CD4-positive, alpha-beta T cell treated with Interleukin-4 for 4 hours (primary cell): ENCODE measurements at regions not wholly inside any gene's neighbourhood (a gene's known extent, or its start where the extent isn't known, plus 50 kb on each side); places are given as distances from the start of the nearest gene placed in this dataset.
"Not testable (repeated sequence)": the region's sequence is repeated elsewhere in the genome, so short reads cannot be mapped to it uniquely, and the experiment has no call there.

ENCODE experiments used
- DNase-seq: peaks from one replicate; pipeline ENCODE4 v3.0.0-alpha.2; 2020

DNA sequence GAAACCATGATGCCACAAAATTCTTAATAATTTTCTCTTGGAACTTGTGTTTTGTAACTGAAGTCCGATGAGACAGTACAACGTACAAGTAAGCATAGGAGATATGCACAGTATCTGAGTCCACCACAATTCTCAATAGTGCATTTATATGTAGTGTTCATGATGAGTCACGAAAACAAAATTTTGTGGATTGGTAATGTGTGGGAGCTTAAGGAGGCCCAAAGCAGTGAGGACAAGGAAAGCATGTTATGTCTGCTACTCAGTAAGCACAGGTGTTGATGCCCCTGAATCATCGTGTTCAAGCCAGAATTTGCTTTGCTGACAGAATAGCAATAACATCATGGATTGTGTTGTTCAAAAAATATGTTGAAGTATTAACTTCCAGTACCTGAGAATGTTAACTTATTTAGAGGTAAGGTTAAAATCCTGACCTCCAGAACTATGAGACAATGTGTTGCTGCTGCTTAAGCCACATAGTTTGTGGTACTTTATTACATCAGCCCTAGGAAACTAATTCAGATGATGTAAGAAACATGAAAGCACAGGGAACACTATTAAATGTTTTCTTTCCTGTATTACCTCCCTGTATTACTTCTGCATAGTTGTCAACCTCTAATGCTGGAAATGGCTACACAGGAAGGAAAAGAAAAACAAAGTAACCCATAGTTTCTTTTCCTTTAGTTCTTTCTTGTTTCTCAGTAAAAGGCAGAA, 201.3 kb downstream of the SLITRK6 start:
- DNase-seq: no peak

DNA sequence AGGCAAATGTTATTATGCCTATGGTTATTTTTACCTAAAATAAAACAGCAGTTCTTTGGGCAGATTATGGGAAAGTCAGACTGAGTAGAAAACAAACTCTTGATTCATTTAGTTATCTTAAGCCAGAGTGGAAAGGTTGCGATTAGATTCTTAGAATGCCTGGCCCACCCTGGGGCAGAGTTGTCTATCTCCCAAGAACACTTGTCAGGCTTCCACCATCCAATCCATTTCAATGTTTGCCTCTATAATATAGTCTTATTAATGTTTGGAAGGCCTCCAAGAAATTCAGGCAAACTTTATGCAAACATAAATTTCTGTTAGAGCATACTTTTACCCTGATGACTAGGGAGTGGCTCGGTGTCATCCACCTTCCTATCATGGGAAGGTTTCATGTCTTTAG, 207.0 kb downstream of the SLITRK6 start:
- DNase-seq: no peak

DNA sequence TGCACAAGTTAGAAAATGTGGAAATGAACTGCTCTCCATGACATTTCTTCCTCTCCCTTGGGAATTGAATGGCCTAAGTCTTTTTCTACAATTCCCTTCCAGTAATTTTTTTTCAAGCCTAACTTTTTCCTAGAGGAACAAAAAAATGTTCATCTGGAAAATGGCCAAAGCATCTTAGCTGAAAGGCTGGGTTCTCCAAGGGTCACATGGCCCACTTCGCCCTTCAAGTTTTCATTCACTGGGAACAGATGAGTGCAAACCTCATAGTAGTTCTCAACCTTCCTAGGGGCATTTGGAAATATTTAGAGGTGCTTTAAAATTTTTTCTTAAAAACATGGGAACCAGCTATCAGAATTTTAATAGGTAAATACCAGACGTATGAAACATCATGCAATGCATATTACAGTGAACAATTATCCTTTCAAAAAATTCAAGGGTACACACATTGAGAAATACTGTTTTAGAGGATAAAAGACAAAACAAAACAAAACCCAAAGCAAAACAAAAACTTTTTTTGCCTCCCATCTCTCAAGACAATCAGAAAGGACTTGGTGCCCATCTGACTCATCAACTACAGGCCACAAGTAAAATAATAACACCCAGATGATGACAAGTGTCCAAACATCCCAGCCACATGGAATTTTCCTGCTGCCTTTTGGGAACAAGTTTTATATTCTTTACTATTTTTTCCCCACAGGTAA, 208.8 kb downstream of the SLITRK6 start:
- DNase-seq: no peak

- DNase-seq: no peak
These were observed 210.2 kb downstream of the SLITRK6 start for GRCh38 chr13:85589021-85589420.

GRCh38 chr13:85588359-85588758, 210.9 kb downstream of the SLITRK6 start:
- no peak for DNase-seq

DNA sequence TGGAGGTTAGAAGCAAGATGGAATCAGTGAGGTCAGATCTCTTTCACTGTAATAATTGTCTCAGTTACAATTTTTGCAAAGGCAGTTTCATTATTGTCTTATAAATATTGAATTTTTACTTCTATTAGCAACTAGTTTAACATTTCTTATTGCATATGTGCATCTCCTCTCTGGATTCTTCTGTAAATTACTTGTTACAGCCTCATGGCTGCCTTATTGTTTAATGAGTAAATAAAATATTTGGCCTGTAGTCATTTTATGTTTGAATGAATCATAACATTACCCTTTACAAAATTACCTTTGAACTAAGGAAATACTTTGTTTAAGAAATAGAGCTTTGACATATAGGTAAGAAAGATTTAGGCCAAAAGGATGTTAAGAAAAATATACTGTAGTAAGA, 212.4 kb downstream of the SLITRK6 start:
- no peak for DNase-seq

GRCh38 chr13:85586422-85586831, 212.8 kb downstream of the SLITRK6 start:
- no peak for DNase-seq

GRCh38 chr13:85582890-85583289, 216.3 kb downstream of the SLITRK6 start:
- no peak for DNase-seq

DNA sequence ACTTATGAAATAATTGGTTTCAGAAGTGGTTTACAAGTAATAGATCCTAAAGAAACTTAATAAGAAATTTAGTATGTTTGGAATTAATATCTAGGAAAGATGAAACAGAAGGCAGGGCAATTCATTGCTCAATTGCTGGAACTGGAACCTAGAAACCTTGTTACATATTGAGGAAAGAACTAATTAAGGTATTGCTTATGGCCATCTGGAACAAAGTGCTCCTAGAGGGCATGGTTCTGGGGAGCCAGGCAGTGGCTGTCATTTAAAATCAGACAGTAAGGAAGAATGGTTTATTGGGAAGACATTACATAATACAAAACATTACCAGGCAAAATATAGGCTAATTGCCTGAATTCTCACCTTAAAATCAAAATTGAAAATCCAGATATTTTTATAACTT, 224.1 kb downstream of the SLITRK6 start:
- no peak for DNase-seq

DNA sequence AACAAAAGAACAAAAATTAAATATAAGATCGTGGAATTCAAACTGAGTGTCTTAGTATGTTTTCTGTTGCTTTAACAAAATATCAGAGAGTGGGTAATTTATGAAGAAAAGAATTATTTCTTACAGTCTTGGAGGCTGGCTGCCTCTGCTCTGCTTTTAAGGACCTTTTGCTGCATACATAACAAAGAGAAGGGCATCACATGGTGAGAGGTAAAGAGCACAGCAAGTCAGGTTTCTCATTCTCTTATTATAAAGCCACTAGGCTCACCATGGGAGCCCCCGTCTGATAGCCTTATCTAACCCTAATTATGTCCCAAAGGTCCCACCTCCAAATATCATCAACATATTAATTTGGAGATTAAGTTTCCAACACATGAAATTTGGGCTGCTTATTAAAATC, 231.3 kb downstream of the SLITRK6 start:
- no peak for DNase-seq

GRCh38 chr13:85565652-85566051, 233.6 kb downstream of the SLITRK6 start:
- no peak for DNase-seq

DNA sequence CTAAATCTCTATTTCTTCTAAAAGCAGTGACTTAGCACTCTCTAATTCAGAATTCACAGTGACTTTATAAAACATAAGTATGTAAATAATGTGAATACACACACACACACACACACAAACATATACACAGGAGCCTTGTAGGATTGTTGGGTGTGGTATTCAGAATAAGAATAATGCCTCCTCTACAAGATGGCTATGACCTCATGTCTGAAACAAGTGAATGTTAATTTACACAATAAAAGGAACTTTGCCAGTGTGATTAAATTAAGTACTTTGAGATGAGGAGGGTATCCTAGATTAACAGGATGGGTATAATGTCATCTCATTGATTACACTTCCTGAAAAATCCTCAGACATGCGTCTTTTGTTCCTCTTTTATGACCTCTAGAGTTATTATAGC, 234.6 kb downstream of the SLITRK6 start:
- no peak for DNase-seq

DNA sequence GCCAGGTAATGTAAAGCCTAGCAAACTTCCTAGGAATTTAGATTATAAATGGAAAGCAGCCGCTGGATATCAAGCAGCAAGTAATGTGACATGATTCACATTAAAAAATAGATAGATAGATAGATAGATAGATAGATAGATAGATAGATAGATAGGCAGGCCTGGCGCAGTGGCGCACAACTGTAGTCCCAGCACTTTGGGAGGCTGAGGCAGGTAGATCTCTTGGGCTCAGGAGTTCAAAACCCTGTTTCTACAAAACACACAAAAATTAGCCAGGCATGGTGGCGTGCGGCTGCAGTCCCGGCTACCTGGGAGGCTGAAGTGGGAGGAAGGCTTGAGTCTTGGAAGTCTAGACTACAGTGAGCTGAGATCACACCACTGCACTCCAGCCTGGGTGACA, 236.9 kb downstream of the SLITRK6 start:
- DNase-seq: no peak

- no peak for DNase-seq
These were observed 241.3 kb downstream of the SLITRK6 start for GRCh38 chr13:85557691-85558467.

DNA sequence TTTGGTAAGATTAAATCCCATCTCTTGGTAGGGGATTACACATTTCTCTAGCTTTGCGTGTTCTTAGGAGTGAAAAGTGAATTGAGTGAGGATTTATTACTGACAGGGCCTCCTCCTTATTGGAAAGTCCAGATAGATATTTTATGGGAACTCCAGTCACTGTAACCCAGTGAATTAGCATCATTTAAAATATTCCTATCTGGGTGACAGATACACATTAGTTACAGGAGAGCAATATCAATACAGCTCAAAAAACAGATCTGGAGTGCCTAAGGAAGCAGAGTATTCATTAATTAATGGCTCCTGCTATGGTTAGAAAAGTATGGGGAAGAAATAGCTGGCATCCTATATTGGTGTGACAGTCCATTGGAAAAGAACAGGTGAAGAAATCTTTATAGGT, 248.2 kb downstream of the SLITRK6 start:
- DNase-seq: no peak

DNA sequence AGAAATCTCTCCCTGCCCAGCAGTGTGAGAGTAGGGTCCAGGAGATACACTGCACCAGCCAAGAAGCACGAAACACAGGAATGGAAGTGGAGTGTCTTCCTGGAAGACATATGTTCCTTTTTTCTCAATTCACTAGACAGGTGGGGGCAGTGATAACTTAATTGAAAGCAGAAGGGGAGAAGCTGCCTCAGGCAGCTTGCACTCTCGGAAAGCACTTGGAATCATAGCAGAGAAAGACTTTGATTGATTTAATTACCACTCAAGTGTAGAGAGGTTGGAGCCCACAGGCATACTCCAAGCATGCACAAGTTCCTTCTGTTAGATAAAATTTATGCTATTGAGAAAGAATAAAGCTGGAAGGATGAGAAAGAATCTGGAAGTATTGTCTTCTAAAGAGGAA, 249.4 kb downstream of the SLITRK6 start:
- DNase-seq: no peak

- DNase-seq: not testable (repeated sequence)
These were observed 250.4 kb downstream of the SLITRK6 start for GRCh38 chr13:85548845-85549244.

- DNase-seq: no peak
These were observed 253.4 kb downstream of the SLITRK6 start for GRCh38 chr13:85545771-85546170.

GRCh38 chr13:85544756-85545155, 254.5 kb downstream of the SLITRK6 start:
- DNase-seq: no peak

- DNase-seq: no peak
These were observed 256.1 kb downstream of the SLITRK6 start for GRCh38 chr13:85543144-85543543.

DNA sequence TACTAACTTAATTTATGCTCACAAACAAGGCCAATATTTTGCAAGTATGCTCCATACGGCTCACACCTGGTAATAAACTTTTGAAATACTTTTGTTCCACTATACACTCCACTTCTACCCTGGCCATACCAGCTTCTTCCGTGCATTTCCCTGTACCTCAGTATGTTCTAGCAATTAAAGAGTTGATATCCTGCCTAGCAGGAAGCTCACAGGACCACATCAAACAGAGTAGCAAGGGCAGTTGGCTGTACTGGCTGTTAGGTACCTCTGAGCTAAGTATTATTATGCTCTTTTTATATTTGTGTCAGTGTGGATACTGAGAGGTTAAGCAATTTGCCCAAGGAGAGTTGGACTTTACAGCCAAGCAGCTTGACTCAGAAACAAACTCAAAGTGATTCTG, 257.7 kb downstream of the SLITRK6 start:
- DNase-seq: no peak

- no peak for DNase-seq
These were observed 260.3 kb downstream of the SLITRK6 start for GRCh38 chr13:85538957-85539356.

- no peak for DNase-seq
These were observed 261.6 kb downstream of the SLITRK6 start for GRCh38 chr13:85537601-85538000.

- no peak for DNase-seq
These were observed 262.5 kb downstream of the SLITRK6 start for GRCh38 chr13:85536706-85537105.
